LHCN-M2 (cell line): ENCODE measurements at regions not wholly inside any gene's neighbourhood (a gene's known extent, or its start where the extent isn't known, plus 50 kb on each side); places are given as distances from the start of the nearest gene placed in this dataset.
A peak's percentile ranks its signal among the peaks of the same experiment; 100 is the strongest.

Experiments
- DNase-seq: peaks from one replicate; pipeline ENCODE4 v3.0.0-alpha.2; 2012; ENCODE audit warnings: low read depth

- no peak for DNase-seq
Measured at GRCh38 chr15:38695249-38696108, 130.9 kb upstream of the RASGRP1 start.

- DNase-seq: peak; percentile 53
Measured at GRCh38 chr15:38696109-38696727, 131.6 kb upstream of the RASGRP1 start.

DNA sequence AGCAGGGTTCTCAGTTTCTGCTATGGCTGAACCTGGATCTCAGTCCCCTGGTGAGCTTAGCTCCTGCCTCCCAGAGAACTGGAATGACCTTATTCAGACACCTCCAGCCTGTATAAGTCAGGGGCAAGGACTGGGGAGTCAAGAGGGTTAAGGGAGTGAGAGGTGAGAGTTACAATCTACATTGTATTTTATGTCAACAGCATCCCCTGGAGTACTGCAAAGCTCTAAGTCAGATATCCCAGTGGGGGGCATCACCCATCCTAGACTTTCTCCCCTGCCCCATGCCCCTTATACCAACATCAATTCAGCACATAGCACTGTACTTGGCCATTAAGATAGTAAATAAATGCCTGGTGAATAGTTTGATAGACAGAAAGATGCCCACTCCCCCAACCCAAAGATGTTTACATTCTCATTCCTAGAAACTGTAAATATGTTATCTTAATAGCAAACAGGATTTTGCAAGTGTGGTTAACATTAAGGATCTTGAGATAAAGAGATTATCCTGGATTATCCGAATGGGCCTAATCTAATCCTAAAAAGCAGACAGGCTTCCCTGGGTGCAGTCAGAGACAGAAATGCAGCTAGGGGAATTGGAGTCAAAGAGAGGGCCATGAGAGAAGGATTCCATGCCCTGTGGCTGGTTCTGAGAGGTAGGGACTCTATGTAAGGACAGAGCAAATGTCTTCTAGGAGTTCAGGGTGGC is 132.3 kb upstream of the RASGRP1 start:
- DNase-seq: no peak

- DNase-seq: no peak
Measured at GRCh38 chr15:38698254-38698653, 133.6 kb upstream of the RASGRP1 start.

- DNase-seq: peak; percentile 57
Measured at GRCh38 chr15:38699633-38700230, 135.1 kb upstream of the RASGRP1 start.

GRCh38 chr15:38701149-38701548 is 136.5 kb upstream of the RASGRP1 start:
- DNase-seq: no peak

- no peak for DNase-seq
Measured at GRCh38 chr15:38702178-38702912, 137.7 kb upstream of the RASGRP1 start.

DNA sequence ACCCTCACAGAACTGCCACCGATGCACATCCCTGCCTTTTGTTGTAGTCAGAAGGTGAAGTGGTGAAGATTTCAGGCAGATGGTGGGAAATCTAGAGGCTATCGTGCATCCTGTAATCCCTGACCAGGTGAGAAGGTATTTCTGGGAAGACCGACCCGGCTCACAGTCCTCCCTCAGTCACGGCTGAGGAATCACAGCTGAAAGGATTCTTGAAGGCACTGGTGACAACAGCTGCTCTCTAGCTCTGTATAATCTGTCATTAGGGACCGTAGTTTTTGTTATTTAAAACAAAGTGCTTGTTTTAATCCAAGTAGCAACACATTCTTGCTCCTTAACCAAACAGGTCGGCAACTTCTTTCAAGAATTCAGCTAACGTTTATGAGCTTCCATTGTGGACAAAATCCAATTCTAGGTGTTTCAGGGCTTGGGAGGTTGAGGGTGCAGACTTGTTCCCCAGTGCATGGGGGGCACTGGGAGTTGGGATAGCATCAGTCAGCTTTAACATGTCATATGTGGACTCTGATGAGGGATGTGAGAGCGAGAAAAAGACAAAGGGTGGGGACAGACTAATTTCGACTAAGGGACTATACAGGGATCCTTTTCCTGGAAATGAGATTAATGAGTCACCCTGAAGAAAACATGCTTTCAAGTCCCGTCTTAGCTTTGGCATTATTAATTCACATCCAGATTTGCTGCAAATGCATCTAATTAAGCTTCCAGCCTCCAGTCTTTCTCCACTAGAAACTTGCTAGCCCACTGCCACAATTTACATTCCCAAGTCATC is 141.0 kb upstream of the RASGRP1 start:
- DNase-seq: peak; percentile 26

DNA sequence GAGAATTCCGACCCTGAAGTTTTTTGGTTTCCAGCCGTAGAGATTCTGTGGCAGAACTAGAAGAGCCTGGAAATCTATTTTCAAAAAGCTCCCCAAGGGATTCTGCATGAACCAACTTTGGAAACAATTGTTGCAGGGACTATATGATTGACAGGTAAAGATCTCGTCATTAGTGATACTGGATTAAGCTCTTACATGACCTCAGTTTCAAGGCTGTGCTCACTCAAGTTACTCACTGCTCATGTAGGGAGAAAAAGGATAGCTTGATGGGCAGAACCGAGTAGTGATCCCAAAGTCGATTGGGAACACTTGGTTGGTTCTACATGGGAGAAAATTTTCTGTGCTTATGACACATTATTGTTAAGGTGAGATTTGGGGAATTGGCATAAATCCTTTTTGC is 142.3 kb upstream of the RASGRP1 start:
- DNase-seq: no peak

DNA sequence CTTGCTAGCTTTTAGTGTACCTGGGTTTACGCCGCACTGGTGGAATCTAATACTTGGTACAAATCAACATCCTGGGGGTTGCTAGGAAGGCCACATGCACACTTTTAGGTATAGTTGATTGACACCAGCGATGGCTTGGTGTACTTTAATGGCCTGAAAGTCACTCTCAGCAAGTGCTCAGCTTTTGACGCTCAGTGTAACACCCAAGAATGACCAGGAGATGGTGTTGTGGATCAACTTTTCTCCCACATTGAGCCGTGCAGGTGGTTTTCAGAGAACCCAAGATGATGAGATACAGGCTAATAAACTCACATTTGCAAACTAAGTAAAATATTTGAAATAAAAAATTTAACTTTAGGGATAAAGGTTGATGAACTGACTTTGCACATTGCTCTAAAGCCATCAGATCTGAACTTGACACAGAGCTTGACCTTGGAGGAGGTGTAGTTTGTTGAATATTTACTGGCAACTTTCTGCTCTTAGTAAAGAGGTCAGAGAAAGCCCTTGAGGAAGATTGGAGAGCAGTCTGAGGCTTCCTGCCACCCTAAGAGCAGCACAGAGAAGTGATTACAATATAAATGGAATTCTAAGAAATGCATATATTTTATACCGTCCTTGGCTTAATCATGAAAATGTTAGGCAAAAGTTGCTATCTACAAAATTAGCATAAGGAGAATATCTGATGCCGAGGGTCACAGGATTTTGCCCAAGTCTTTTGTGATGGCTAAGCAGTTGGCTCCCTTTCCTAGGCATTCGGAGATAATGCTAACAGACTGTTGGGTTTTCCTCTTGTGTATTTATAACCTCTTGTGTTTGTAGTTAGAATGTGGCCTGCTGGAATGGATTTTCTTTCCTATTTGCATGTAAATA is 143.4 kb upstream of the RASGRP1 start:
- DNase-seq: peak; percentile 59

GRCh38 chr15:38708672-38709180 is 144.1 kb upstream of the RASGRP1 start:
- DNase-seq: no peak

DNA sequence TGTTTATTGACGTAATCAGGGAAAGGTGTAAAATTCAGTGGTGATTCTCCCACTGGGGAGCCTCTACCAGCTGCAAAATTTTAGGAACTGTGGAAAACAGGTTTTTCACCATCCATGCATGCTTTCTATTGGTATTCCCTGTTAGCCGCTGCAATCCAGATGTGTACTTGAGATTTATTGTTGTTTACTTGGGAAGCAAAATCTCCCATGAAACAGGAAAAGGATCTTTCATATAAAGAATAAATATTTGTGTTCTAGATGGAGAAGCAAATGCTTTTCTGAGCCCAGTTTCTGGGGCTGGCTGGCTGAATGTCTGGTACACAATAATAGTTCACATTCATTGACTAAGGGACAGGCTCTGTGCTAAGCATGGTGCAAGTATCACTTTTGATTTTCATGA is 144.6 kb upstream of the RASGRP1 start:
- no peak for DNase-seq

DNA sequence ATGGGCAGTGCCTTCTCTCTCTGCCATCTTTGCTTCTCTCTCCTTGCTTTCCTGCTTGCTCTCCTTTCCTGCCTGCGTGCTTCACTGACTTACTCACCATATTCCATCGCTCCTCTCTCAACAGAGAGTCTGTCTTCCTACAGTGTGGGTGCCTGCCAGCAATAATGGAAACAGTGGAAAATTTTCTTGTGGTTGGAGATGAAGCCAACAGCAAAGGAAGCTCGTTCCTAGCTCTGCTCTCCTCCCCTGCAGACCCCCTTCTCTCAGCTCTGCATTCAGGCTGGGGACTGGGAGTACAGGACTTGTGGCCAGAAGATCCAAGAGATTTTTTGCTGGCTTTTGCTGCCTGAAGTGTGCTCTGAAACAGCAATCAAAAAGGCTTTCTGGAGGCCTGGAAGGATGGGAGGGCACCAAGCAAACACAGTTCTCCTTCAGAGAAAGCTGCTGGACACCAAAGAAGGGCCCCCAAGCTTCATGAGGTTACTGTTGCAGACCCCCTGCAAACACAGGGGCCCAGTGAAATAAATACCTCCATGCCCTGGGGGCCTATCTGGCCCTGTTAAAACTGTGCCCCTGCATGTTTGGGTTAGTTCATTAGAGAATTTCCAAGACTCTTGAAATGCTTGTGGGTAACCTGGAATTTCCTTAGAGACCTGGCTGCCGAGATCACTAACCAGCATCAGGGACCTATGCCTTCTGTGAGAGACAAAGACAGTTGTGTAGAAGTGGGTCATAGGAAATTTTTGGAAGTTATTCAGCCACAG is 149.9 kb upstream of the RASGRP1 start:
- peak; percentile 90 for DNase-seq

GRCh38 chr15:38720893-38721567 is 156.4 kb upstream of the RASGRP1 start:
- DNase-seq: no peak

DNA sequence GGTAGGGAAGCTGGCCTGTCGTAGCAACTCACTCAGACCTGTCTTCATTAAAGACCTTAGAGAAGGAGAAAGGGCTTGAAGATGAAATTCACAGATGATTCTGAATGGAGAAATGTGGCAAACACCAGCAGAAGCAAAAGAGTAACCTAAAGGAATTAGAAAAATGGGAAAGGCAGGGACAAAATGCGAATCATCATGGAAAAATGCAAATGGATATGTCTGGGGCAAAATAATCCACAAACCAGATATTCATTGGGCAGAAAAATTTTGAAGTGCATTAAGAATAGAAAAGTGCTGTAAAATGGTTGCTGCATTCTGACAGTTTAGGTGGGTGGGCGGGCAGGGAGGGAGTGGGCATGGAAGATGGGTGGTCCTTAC is 156.9 kb upstream of the RASGRP1 start:
- DNase-seq: no peak

GRCh38 chr15:38722236-38722635 is 157.6 kb upstream of the RASGRP1 start:
- no peak for DNase-seq

- no peak for DNase-seq
Measured at GRCh38 chr15:38724827-38725226, 160.2 kb upstream of the RASGRP1 start.

DNA sequence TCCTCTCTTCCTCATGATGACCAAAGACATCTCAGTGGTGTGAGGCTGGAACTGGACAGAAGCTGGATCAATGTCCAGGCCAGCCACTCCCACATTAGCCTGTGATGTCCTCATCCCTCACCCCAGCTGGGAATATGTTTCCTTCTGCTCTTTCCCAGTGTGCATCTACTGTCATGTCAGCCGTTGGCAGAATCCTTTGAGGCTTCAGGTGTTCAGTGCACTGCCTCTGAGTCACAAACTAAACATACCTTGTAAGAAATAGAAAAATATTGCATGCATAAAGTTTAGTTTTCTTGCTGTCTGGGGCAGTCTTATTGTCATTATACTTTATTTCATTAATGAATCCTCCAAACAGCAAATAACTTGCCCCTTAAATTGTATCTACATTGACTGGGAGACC is 161.6 kb upstream of the RASGRP1 start:
- no peak for DNase-seq
